ENCODE measurements at regions not wholly inside any gene's neighbourhood (a gene's known extent, or its start where the extent isn't known, plus 50 kb on each side); places are given as distances from the start of the nearest gene placed in this dataset.

DNA sequence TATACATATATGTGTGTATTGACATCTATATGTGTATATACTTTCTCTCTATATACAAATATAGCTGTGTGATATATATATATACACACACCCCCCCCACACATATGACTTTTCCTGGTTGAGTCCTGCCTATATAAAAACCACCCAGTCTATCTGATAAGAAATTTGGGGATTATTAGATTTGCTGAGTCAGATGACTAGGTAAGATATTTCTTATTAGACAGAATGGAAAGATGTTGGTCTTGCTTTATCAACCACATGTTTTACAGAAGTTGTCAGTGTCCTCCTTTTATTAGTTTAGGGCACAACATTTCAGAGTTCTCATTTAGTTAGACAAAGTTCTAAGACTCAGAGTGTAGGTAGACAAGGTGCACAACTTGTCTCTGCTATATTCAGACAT is 953.3 kb downstream of the METTL15 start:
- TF ChIP-seq EZH2 (IDR thresholded peaks at IDR 0.05; ENCODE audit: insufficient read depth, poor library complexity, severe bottlenecking) (no peak), EZH2phosphoT487 (IDR thresholded peaks at IDR 0.05; ENCODE audit: insufficient read depth, low read depth) (no peak)
